HepG2 (cell line): ENCODE measurements at regions not wholly inside any gene's neighbourhood (a gene's known extent, or its start where the extent isn't known, plus 50 kb on each side); places are given as distances from the start of the nearest gene placed in this dataset.

ENCODE experiments used
- ATAC-seq: fragments of 200-7000 bp; cut with Tn5 transposase; 3 replicates; pipeline ENCODE4 v1.9.1; 2020; ENCODE audit warnings: mild to moderate bottlenecking, moderate library complexity
- BruUV-seq: library from RNA; stranded (reverse); fragments of 400-500 nt; replicated peaks from 2 replicates; lab custom pipeline; 2021; lab: Mats Ljungman, UMichigan
- CTCF ChIA-PET: fragments of 300-600 bp; formaldehyde crosslinking; extraction: SDS; loops from one replicate; lab custom pipeline; 2021; ENCODE audit warnings: low total read pairs, inconsistent platforms, low intra/inter-chr PET ratio; lab: Yijun Ruan, JAX
- POLR2A ChIA-PET: fragments of 350-600 bp; sonication (Branson Sonifier 250); formaldehyde crosslinking; loops from one replicate; lab custom pipeline; 2020; ENCODE audit warnings: antibody characterized with exemption, inconsistent platforms; lab: Yijun Ruan, JAX
- DNase-seq: peaks from one replicate; pipeline ENCODE4 v3.0.0-alpha.2; 2015; ENCODE audit warnings: low spot score
- FAIRE-seq: peaks from 3 replicates; lab custom pipeline; 2011; peaks lifted over from hg19 to GRCh38; lab: Jason Lieb, UNC
- H2AFZ ChIP-seq: one replicate; pipeline ENCODE4 v1.6.1; 2011; ENCODE audit warnings: low read length, inconsistent platforms
- H3K27ac ChIP-seq: fragments of 300-600 bp; 3 replicates; pipeline ENCODE4 v1.8.0; 2011; ENCODE audit warnings: mixed run types, mild to moderate bottlenecking, mixed read lengths, low read length, inconsistent platforms; ENCODE audit not compliant: insufficient read depth; ENCODE audit errors: extremely low read length
- H3K27me3 ChIP-seq, 2 experiments: fragments of 200-600 bp in 1 of 2; 2 replicates in 1 of 2; 3 replicates in 1 of 2; pipeline versions ENCODE4 v1.6.0 to v1.8.0; 2011; ENCODE audit warnings: low read length in 2 of 2, mild to moderate bottlenecking in 2 of 2, moderate library complexity in 2 of 2, inconsistent platforms in 1 of 2; ENCODE audit not compliant: insufficient read depth in 2 of 2, control insufficient read depth in 1 of 2
- H3K36me3 ChIP-seq, 2 experiments: fragments of 200-600 bp in 1 of 2; replicated peaks in 1 of 2; 2 replicates in 1 of 2; 3 replicates in 1 of 2; pipeline versions ENCODE4 v1.5.1 to v1.8.0; 2011; ENCODE audit warnings: low read length in 2 of 2, inconsistent platforms in 1 of 2; ENCODE audit not compliant: insufficient read depth in 2 of 2, control insufficient read depth in 1 of 2
- H3K4me1 ChIP-seq: 2 replicates; pipeline ENCODE4 v1.5.1; 2012; ENCODE audit warnings: low read length, inconsistent platforms; ENCODE audit not compliant: insufficient read depth
- H3K4me2 ChIP-seq: 2 replicates; pipeline ENCODE4 v1.6.0; 2011; ENCODE audit warnings: low read depth, low read length, inconsistent platforms
- H3K4me3 ChIP-seq, 3 experiments: fragments of 200-600 bp in 1 of 3; sonication (generic), shearing (Covaris generic) in 1 of 3; replicated peaks in 1 of 3; 2 replicates each; pipeline ENCODE4 v1.5.1; 2011 to 2016; ENCODE audit warnings: low read length in 3 of 3, inconsistent platforms in 2 of 3, low read depth in 2 of 3, mild to moderate bottlenecking in 2 of 3, control low read depth in 1 of 3, mixed read lengths in 1 of 3; ENCODE audit not compliant: insufficient read depth in 1 of 3
- H3K79me2 ChIP-seq: one replicate; pipeline ENCODE4 v1.6.1; 2011; ENCODE audit warnings: low read length, inconsistent platforms; ENCODE audit not compliant: insufficient read depth
- H3K9ac ChIP-seq: 2 replicates; pipeline ENCODE4 v1.6.0; 2011; ENCODE audit warnings: mild to moderate bottlenecking, low read depth, low read length, inconsistent platforms; ENCODE audit not compliant: insufficient read depth
- H3K9me3 ChIP-seq: 2 replicates; pipeline ENCODE4 v1.5.1; 2012; ENCODE audit warnings: mild to moderate bottlenecking, low read length
- H4K20me1 ChIP-seq: 2 replicates; pipeline ENCODE4 v1.6.0; 2011; ENCODE audit warnings: inconsistent platforms, mild to moderate bottlenecking, low read length, moderate library complexity; ENCODE audit not compliant: insufficient read depth
- ELF4 ChIP-seq: sonication (generic); formaldehyde crosslinking; IDR thresholded peaks from 2 replicates; pipeline ENCODE4 v1.5.0; 2020; ENCODE audit warnings: missing genetic modification reagents, mild to moderate bottlenecking, moderate library complexity, borderline replicate concordance
- GABPA ChIP-seq, 2 experiments: IDR thresholded peaks; 2 replicates each; pipeline ENCODE4 v1.6.1; 2011 to 2016; ENCODE audit warnings: low read depth in 2 of 2, low read length in 1 of 2, missing biosample characterization in 1 of 2, missing genetic modification characterization in 1 of 2
- IRF1 ChIP-seq: sonication (generic); formaldehyde crosslinking; IDR thresholded peaks from 2 replicates; pipeline ENCODE4 v1.4.0; 2020; ENCODE audit warnings: low read depth, mild to moderate bottlenecking, missing genetic modification reagents
- RFXANK ChIP-seq: IDR thresholded peaks from 2 replicates; pipeline ENCODE4 v1.6.1; 2016
- THYN1 ChIP-seq: sonication (generic); formaldehyde crosslinking; IDR thresholded peaks from 2 replicates; pipeline ENCODE4 v1.8.1; 2023; ENCODE audit warnings: low read depth, mild to moderate bottlenecking, moderate library complexity, missing genetic modification reagents, borderline replicate concordance
- ZFP36L2 ChIP-seq: sonication (generic); formaldehyde crosslinking; IDR thresholded peaks from 2 replicates; pipeline ENCODE4 v1.4.0; 2020; ENCODE audit warnings: missing genetic modification reagents
- ZNF737 ChIP-seq: sonication (generic); formaldehyde crosslinking; IDR thresholded peaks from 2 replicates; pipeline ENCODE4 v1.5.0; 2020; ENCODE audit warnings: missing genetic modification reagents, mild to moderate bottlenecking, borderline replicate concordance
- ZNF746 ChIP-seq: sonication (generic); formaldehyde crosslinking; IDR thresholded peaks from 2 replicates; pipeline ENCODE4 v1.8.0; 2022; ENCODE audit warnings: mild to moderate bottlenecking, missing genetic modification reagents
- WGBS: methylation state at CpG from one replicate; pipeline ENCODE4 v1.1.6; 2017; ENCODE audit warnings: low lambda C conversion rate; 5-methylcytosine and 5-hydroxymethylcytosine counted together
- in situ Hi-C: cut with HindIII; loops from 2 replicates; pipeline ENCODE4 v1.10.0; 2017; ENCODE audit warnings: low pct_unique_long_range_greater_than_20kb; ENCODE audit not compliant: extremely low pct_ligation_motif_present
- intact Hi-C: fragments of 100-400 bp; cut with micrococcal nuclease; formaldehyde crosslinking; loops from one replicate; pipeline ENCODE4 v1.10.0; 2022; ENCODE audit not compliant: unreplicated experiment
- TF ChIP-seq, protein P1 (sequence below): sonication (generic); formaldehyde crosslinking; IDR thresholded peaks from 2 replicates; pipeline ENCODE4 v1.5.0; 2020; ENCODE audit warnings: missing genetic modification reagents
- TF ChIP-seq, protein P2 (sequence below): sonication (generic); formaldehyde crosslinking; IDR thresholded peaks from 2 replicates; pipeline ENCODE4 v1.4.0; 2020; ENCODE audit warnings: missing genetic modification reagents, borderline replicate concordance

- no peak for FAIRE-seq
- in situ Hi-C loops = no loop called here
- Histone ChIP-seq H3K79me2 (no peaks in the 10 kb centered on the region), H3K9ac (no peak overlapping the region), H3K4me3 (no peak overlapping the region), H2AFZ (no peak overlapping the region), H3K4me1 (no peaks in the 10 kb centered on the region), H3K4me2 (no peak overlapping the region), H4K20me1 (no peaks in the 10 kb centered on the region), H3K27ac (no peak overlapping the region), H3K27me3 (no peaks in the 10 kb centered on the region), H3K36me3 (no peaks in the 10 kb centered on the region), H3K9me3 (no peaks in the 10 kb centered on the region; the same call in 1 of the 2 replicates)
- ATAC-seq = no peak
- TF ChIP-seq IRF1 (CRISPR knock-in tag) (no peak), ZFP36L2 (CRISPR knock-in tag) (no peak), ZNF746 (no peak)
- intact Hi-C loops = no loop called here
- WGBS = 0% methylated on average over 2 of the region's 2 CpGs
- DNase-seq = no peak
- ChIA-PET CTCF (no interaction called here), POLR2A (no interaction called here)
- BruUV-seq = no TSS peak
Measured at GRCh38 chr18:40955351-40955750, 999.7 kb upstream of the PIK3C3 start.

DNA sequence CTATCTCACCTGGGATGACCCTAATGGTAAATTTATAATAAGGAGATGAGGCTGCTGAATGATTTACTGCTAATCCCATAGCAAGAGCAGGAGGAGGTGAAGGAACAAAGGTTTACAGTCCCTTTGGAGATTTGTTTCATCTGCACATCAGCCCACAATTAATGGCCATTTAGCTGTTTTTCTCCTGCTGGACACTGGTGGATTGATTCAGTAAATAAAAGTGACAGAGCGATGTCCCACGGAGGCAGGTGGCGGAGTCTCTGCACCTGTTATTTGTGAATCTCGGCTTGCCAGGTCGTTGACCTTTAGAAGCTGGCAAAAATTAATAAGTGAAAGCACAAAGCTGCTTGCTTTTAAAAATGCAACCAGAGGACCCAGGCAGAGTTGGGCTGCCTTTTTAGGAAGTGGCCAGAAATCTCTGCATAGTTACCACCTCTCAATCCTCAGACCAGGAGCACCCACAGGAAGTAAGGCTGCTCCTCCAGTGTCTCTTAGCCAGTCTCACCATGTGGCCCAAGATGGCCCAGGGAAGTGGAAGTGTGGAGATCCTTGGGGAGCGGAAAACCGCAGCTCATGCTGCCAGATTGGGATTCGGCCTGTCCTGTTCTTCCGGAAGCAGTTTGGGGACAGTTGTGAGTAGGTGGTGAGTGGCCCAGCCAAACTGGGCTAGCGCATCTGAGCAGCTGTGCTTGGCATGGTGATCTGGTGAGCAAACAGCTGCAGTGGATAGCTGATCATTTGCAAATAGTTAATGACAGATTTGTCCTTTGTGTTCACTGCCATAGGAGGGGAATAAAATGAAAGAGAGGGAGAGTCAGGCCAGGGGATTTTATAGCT is 1005.7 kb upstream of the PIK3C3 start:
- no peak for DNase-seq
- no peak overlapping the region for H3K4me2 ChIP-seq
- no peak overlapping the region for H2AFZ ChIP-seq
- no peaks in the 10 kb centered on the region for H3K27me3 ChIP-seq
- CTCF ChIA-PET = no interaction called here
- POLR2A ChIA-PET = no interaction called here
- H3K27ac ChIP-seq = no peak overlapping the region
- no peaks in the 10 kb centered on the region for H4K20me1 ChIP-seq
- no peak overlapping the region for H3K4me3 ChIP-seq
- BruUV-seq = no TSS peak
- 32% methylated on average over 8 of the region's 10 CpGs for WGBS
- H3K4me1 ChIP-seq = no peaks in the 10 kb centered on the region
- ATAC-seq = no peak
- FAIRE-seq = no peak
- H3K79me2 ChIP-seq = no peaks in the 10 kb centered on the region
- intact Hi-C loops = no loop called here
- H3K9ac ChIP-seq = no peak overlapping the region
- H3K9me3 ChIP-seq = no peaks in the 10 kb centered on the region; the same call in 1 of the 2 replicates
- H3K36me3 ChIP-seq = no peaks in the 10 kb centered on the region
- in situ Hi-C loops = loop anchor here (25.0 kb wide), 2 partner anchors 788 to 963 kb away; no protein-coding TSS in a partner anchor
- TF ChIP-seq, protein P1, sequence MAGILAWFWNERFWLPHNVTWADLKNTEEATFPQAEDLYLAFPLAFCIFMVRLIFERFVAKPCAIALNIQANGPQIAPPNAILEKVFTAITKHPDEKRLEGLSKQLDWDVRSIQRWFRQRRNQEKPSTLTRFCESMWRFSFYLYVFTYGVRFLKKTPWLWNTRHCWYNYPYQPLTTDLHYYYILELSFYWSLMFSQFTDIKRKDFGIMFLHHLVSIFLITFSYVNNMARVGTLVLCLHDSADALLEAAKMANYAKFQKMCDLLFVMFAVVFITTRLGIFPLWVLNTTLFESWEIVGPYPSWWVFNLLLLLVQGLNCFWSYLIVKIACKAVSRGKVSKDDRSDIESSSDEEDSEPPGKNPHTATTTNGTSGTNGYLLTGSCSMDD (CRISPR knock-in tag) = no peak
- no peak for TF ChIP-seq RFXANK (CRISPR knock-in tag)
- TF ChIP-seq, protein P2, sequence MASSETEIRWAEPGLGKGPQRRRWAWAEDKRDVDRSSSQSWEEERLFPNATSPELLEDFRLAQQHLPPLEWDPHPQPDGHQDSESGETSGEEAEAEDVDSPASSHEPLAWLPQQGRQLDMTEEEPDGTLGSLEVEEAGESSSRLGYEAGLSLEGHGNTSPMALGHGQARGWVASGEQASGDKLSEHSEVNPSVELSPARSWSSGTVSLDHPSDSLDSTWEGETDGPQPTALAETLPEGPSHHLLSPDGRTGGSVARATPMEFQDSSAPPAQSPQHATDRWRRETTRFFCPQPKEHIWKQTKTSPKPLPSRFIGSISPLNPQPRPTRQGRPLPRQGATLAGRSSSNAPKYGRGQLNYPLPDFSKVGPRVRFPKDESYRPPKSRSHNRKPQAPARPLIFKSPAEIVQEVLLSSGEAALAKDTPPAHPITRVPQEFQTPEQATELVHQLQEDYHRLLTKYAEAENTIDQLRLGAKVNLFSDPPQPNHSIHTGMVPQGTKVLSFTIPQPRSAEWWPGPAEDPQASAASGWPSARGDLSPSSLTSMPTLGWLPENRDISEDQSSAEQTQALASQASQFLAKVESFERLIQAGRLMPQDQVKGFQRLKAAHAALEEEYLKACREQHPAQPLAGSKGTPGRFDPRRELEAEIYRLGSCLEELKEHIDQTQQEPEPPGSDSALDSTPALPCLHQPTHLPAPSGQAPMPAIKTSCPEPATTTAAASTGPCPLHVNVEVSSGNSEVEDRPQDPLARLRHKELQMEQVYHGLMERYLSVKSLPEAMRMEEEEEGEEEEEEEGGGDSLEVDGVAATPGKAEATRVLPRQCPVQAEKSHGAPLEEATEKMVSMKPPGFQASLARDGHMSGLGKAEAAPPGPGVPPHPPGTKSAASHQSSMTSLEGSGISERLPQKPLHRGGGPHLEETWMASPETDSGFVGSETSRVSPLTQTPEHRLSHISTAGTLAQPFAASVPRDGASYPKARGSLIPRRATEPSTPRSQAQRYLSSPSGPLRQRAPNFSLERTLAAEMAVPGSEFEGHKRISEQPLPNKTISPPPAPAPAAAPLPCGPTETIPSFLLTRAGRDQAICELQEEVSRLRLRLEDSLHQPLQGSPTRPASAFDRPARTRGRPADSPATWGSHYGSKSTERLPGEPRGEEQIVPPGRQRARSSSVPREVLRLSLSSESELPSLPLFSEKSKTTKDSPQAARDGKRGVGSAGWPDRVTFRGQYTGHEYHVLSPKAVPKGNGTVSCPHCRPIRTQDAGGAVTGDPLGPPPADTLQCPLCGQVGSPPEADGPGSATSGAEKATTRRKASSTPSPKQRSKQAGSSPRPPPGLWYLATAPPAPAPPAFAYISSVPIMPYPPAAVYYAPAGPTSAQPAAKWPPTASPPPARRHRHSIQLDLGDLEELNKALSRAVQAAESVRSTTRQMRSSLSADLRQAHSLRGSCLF = no peak
- TF ChIP-seq GABPA (IDR thresholded peaks at IDR 0.05; ENCODE audit: low read depth, low read length) = no peak
- TF ChIP-seq GABPA (CRISPR knock-in tag; IDR thresholded peaks at IDR 0.05; ENCODE audit: low read depth) = no peak
- no peak for TF ChIP-seq THYN1 (CRISPR knock-in tag)
- no peak for TF ChIP-seq ZNF737 (CRISPR knock-in tag)
- no peak for TF ChIP-seq ELF4 (CRISPR knock-in tag)
